PFSK-1 (cell line): ENCODE measurements at regions not wholly inside any gene's neighbourhood (a gene's known extent, or its start where the extent isn't known, plus 50 kb on each side); places are given as distances from the start of the nearest gene placed in this dataset.

Experiments
- FOXP2 ChIP-seq: optimal IDR thresholded peaks from 2 replicates; pipeline ENCODE3; 2011; ENCODE audit warnings: borderline replicate concordance, control low read depth, inconsistent platforms; ENCODE audit not compliant: insufficient read depth; ENCODE audit errors: extremely low read length, extremely low read depth
- POLR2AphosphoS5 ChIP-seq: IDR thresholded peaks from 2 replicates; pipeline ENCODE4 v1.6.1; 2012; ENCODE audit warnings: low read depth, mild to moderate bottlenecking, control low read depth, low read length, moderate library complexity
- REST ChIP-seq, 2 experiments: IDR thresholded peaks; 2 replicates each; pipeline versions ENCODE4 v1.6.1 to v1.8.0; 2011 to 2012; ENCODE audit warnings: low read depth in 2 of 2, low read length in 2 of 2, control low read depth in 1 of 2, inconsistent platforms in 1 of 2, mild to moderate bottlenecking in 1 of 2, moderate library complexity in 1 of 2; ENCODE audit not compliant: insufficient read depth in 1 of 2
- SIN3A ChIP-seq: IDR thresholded peaks from 2 replicates; pipeline ENCODE4 v1.6.1; 2012; ENCODE audit warnings: mild to moderate bottlenecking, low read length, moderate library complexity, borderline replicate concordance; ENCODE audit not compliant: insufficient read depth
- TAF1 ChIP-seq: IDR thresholded peaks from 2 replicates; pipeline ENCODE4 v1.6.1; 2012; ENCODE audit warnings: low read length, control low read depth, borderline replicate concordance; ENCODE audit not compliant: insufficient read depth

- TF ChIP-seq TAF1 (no peak), SIN3A (no peak), FOXP2 (no peak), POLR2AphosphoS5 (no peak)
Measured at GRCh38 chr6:55977959-55978665, 102.7 kb upstream of the BMP5 start.

DNA sequence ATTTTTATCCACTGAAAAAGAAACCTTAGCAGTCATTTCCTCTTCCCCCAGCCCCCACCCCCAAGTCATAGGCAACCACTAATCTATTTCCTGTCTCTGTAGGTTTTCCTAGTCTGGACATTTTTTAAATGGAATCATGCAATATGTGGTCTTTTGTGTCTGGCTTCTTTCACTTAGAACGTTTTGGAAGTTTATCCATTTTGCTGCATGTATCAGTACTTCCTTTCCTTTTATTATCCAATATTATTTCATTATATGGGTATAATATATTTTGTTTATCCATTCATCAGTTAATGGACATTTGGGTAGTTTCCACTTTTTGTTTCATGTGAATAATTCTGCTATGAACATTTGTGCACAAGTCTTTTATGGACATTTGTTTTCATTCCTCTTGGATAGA, 99.3 kb upstream of the BMP5 start:
- TF ChIP-seq TAF1 (no peak), SIN3A (no peak), REST (IDR thresholded peaks at IDR 0.05; ENCODE audit: insufficient read depth in 1 of 2, low read depth in 2 of 2, low read length in 2 of 2) (no peak), FOXP2 (no peak)

DNA sequence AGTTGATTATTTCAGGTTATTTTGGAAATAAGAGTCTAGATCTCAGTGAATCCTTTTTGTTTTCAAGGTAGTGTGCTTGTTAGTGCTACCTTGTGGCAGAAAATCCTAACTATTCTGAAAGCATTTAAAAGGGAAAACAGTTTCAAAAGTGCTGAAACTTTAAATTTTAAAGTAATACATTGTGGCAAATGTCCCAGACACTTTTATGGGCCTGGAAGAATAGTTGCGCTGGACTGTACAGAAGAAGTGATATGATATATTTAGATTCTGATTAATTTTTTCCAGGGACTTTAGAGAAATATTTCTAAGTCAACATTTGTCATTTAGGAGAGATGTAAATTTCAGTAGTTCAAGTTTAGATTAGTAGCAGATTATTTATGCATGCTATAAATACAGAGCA, 96.7 kb upstream of the BMP5 start:
- TF ChIP-seq POLR2AphosphoS5: no peak

DNA sequence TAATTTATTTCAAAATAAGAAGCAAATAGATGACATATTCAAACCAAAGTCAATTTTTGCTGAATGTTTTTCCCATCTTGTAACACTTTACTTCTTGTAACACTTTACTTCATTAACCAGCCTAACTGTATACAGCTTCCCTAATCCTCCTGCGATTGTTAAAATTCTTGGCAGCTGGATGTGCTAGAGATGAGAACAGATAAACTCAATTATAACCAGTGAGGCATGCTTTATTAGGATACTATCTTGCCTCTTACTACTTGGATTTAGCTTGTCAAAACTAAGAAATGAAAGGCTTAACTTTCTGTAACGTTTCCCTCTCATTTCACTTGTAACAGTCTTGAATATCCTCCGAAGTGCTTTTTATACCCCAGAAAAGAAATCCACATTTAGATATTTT, 94.1 kb upstream of the BMP5 start:
- TF ChIP-seq FOXP2: no peak
- no peak for TF ChIP-seq REST (IDR thresholded peaks at IDR 0.05; ENCODE audit: insufficient read depth in 1 of 2, low read depth in 2 of 2, low read length in 2 of 2)
- no peak for TF ChIP-seq SIN3A
- no peak for TF ChIP-seq POLR2AphosphoS5
- no peak for TF ChIP-seq TAF1

- TF ChIP-seq TAF1 (no peak), SIN3A (no peak), FOXP2 (no peak), POLR2AphosphoS5 (no peak), REST (IDR thresholded peaks at IDR 0.05; ENCODE audit: insufficient read depth in 1 of 2, low read depth in 2 of 2, low read length in 2 of 2) (no peak)
Measured at GRCh38 chr6:55968926-55969325, 93.5 kb upstream of the BMP5 start.

DNA sequence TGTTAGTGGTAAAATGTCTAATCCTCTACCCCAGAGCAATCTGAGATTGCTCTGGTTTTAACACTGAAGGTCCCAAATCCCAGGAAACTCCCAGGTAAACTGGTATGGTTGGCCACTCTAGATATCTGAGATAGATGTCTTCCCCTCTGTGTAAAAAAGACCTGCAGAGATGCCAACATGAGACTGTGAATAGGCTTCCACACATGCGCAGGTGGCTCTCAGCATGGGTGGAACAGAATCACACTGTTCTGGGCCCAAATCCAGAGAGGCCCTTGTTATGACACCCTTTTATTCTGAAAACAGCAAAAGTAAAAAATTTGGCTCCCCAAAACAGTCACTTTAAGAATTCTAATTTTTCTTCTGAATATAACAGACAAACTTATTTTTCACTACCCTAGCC, 88.7 kb upstream of the BMP5 start:
- no peak for TF ChIP-seq TAF1
- TF ChIP-seq REST (IDR thresholded peaks at IDR 0.05; ENCODE audit: insufficient read depth in 1 of 2, low read depth in 2 of 2, low read length in 2 of 2): no peak
- no peak for TF ChIP-seq POLR2AphosphoS5
